Prostate gland (tissue), 2 donors: ENCODE measurements at regions not wholly inside any gene's neighbourhood (a gene's known extent, or its start where the extent isn't known, plus 50 kb on each side); places are given as distances from the start of the nearest gene placed in this dataset.
A peak's percentile ranks its signal among the peaks of the same experiment; 100 is the strongest.

Experiments
- DNase-seq: peaks from one replicate; pipeline ENCODE4 v3.0.0-alpha.2; 2019; ENCODE audit warnings: low spot score
- H3K27ac ChIP-seq, 2 donors: fragments of 200-600 bp; sonication (generic); 2 replicates each; pipeline ENCODE4 v1.5.1; 2017 to 2019
- H3K27me3 ChIP-seq: fragments of 200-600 bp; sonication (generic); replicated peaks from 2 replicates; pipeline ENCODE4 v1.5.1; 2019; ENCODE audit not compliant: insufficient read depth
- H3K36me3 ChIP-seq, 2 donors: fragments of 200-600 bp; sonication (generic); 1 replicate in 1 of 2; 2 replicates in 1 of 2; pipeline versions ENCODE4 v1.5.1 to v1.8.1; 2017 to 2019
- H3K4me1 ChIP-seq: fragments of 200-600 bp; sonication (generic); replicated peaks from 2 replicates; pipeline ENCODE4 v1.5.1; 2019
- H3K4me3 ChIP-seq, 2 donors: fragments of 200-600 bp; sonication (generic); 2 replicates each; pipeline ENCODE4 v1.5.1; 2017 to 2019
- H3K9me3 ChIP-seq: fragments of 200-600 bp; sonication (generic); 2 replicates; pipeline ENCODE4 v1.5.1; 2017
- CTCF ChIP-seq, 4 experiments: fragments of 200-600 bp in 2 of 4; fragments of 450-650 bp in 2 of 4; sonication (generic) in 2 of 4; IDR thresholded peaks; 1 replicate in 3 of 4; 2 replicates in 1 of 4; pipeline ENCODE4 v1.5.1; 2016 to 2019; ENCODE audit warnings: antibody characterized with exemption in 4 of 4, mild to moderate bottlenecking in 2 of 4, moderate library complexity in 2 of 4
- POLR2A ChIP-seq: fragments of 450-650 bp; IDR thresholded peaks from one replicate; pipeline ENCODE4 v1.6.1; 2016; ENCODE audit warnings: antibody characterized with exemption, mild to moderate bottlenecking
- POLR2AphosphoS5 ChIP-seq: sonication (generic); formaldehyde crosslinking; IDR thresholded peaks from one replicate; pipeline ENCODE4 v1.6.1; 2017; ENCODE audit warnings: antibody characterized with exemption
- WGBS: methylation state at CpG from one replicate; pipeline ENCODE4 v1.1.5; 2018; 5-methylcytosine and 5-hydroxymethylcytosine counted together
- intact Hi-C: fragments of 100-400 bp; cut with DNase I; formaldehyde crosslinking; loops from one replicate; pipeline ENCODE4 v1.14.2; 2022

DNA sequence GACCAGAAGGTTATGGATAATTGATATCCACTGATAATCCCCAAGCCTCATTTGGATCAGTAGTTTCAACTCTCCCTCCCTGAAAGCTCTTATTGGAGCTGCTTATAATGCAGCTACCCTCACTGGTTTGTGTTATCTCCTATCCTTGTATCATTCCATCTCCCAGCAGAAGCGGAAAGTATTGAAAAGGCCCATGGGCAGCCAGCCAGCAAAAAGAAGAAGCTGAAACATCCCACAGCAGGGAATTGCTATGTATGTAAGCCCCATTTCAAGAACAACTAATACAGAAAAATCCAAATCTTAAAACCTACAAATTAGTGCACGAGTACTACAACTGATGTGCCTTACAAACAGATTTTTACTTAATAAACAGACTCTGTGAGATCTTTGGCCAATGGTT, 269.0 kb upstream of the ECI2 start:
- H3K4me3 ChIP-seq, result no peak overlapping the region
- H3K9me3 ChIP-seq, result no peaks in the 10 kb centered on the region
- no peaks in the 10 kb centered on the region for H3K4me1 ChIP-seq
- DNase-seq, result no peak
- no peaks in the 10 kb centered on the region for H3K27me3 ChIP-seq
- no peak overlapping the region for H3K27ac ChIP-seq
- TF ChIP-seq CTCF (IDR thresholded peaks at IDR 0.05) (no peak), POLR2AphosphoS5 (no peak), POLR2A (no peak)
- intact Hi-C loops, result no loop called here
- H3K36me3 ChIP-seq, result no peaks in the 10 kb centered on the region
- 57% methylated on average over 2 of the region's 2 CpGs for WGBS

- TF ChIP-seq POLR2A (no peak), POLR2AphosphoS5 (peak; percentile 64), CTCF (IDR thresholded peaks at IDR 0.05) (no peak)
- no peaks in the 10 kb centered on the region for H3K36me3 ChIP-seq
- DNase-seq, result peak; percentile 29
- no peaks in the 10 kb centered on the region for H3K9me3 ChIP-seq
- no peaks in the 10 kb centered on the region for H3K27me3 ChIP-seq
- no peak overlapping the region for H3K27ac ChIP-seq
- no peaks in the 10 kb centered on the region for H3K4me1 ChIP-seq
- 38% methylated on average over 4 of the region's 4 CpGs for WGBS
- intact Hi-C loops, result no loop called here
- no peak overlapping the region for H3K4me3 ChIP-seq
These were observed 268.5 kb upstream of the ECI2 start for GRCh38 chr6:4403828-4404227.

GRCh38 chr6:4403023-4403752, 267.8 kb upstream of the ECI2 start:
- no peaks in the 10 kb centered on the region for H3K9me3 ChIP-seq
- 77% methylated on average over 12 of the region's 12 CpGs for WGBS
- no peak for DNase-seq
- no peaks in the 10 kb centered on the region for H3K4me1 ChIP-seq
- H3K4me3 ChIP-seq, result no peak overlapping the region
- no peak for TF ChIP-seq CTCF (IDR thresholded peaks at IDR 0.05)
- no peak for TF ChIP-seq POLR2AphosphoS5
- TF ChIP-seq POLR2A, result no peak
- intact Hi-C loops, result no loop called here
- H3K36me3 ChIP-seq, result no peaks in the 10 kb centered on the region
- no peak overlapping the region for H3K27ac ChIP-seq
- no peaks in the 10 kb centered on the region for H3K27me3 ChIP-seq

GRCh38 chr6:4402477-4402976, 267.2 kb upstream of the ECI2 start:
- intact Hi-C loops, result no loop called here
- WGBS, result 71% methylated on average over 11 of the region's 11 CpGs
- Histone ChIP-seq H3K27me3 (no peaks in the 10 kb centered on the region), H3K27ac (no peak overlapping the region), H3K9me3 (no peaks in the 10 kb centered on the region), H3K36me3 (no peaks in the 10 kb centered on the region), H3K4me3 (no peak overlapping the region), H3K4me1 (no peaks in the 10 kb centered on the region)
- TF ChIP-seq POLR2AphosphoS5 (no peak), CTCF (IDR thresholded peaks at IDR 0.05) (no peak), POLR2A (no peak)
- no peak for DNase-seq
